ENCODE measurements at regions not wholly inside any gene's neighbourhood (a gene's known extent, or its start where the extent isn't known, plus 50 kb on each side); places are given as distances from the start of the nearest gene placed in this dataset.
A peak's percentile ranks its signal among the peaks of the same experiment; 100 is the strongest.
"Not testable (repeated sequence)": the region's sequence is repeated elsewhere in the genome, so short reads cannot be mapped to it uniquely, and the experiment has no call there.

DNA sequence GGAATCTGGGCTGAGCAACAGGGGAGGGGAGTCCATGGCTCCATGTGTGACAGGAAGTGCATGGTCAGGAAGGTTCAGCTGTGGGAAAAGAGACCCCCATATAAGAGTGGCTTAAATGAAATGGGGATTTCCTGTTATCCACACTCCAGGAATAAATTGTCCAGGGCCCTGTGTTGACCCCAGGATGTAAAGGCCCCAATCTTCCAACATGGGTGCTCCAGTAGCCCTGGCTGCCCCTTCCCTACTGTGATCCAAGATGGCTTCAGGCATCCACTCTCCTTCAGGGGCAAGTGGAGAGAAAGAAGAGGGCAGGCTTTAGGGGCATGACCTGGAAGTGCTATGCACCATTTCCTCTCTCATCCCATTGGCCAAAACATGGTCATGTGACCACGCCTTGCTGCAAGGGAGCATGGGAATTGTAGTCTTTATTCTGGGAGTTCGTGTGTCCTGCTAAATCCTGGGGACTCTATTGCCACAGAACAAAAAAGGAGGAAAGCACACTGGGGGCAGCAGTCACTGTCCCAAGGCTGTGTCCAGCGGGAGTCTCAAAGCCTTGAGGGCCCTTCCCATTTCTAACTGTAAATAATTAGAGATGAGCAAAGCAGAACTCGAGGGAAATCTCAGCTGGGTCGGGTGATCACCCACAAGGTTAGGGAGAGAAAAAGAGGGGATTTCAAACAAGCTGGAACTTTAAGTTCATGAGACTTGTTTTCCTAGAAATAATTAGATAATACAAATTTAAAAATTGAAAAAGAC lies 289.2 kb downstream of the ADGRD1 start:
- H3K27me3 ChIP-seq (ENCODE audit: insufficient read depth, low read depth, low read length), result no peaks in the 10 kb centered on the region
- no peaks in the 10 kb centered on the region for H3F3A ChIP-seq (ENCODE audit: insufficient read depth, low read length, poor library complexity, severe bottlenecking)
- peak overlapping the region; percentile 5 for H3K4me2 ChIP-seq (ENCODE audit: low read length)
- peak overlapping the region; percentile 50 for H3K27ac ChIP-seq (ENCODE audit: low read length)
- H4K20me1 ChIP-seq (ENCODE audit: insufficient read depth), result no peaks in the 10 kb centered on the region
- H3K9ac ChIP-seq (ENCODE audit: low read length), result peak overlapping the region; percentile 40
- no peaks in the 10 kb centered on the region for H3K79me2 ChIP-seq (replicated peaks; ENCODE audit: insufficient read depth, low read length)
- H3K4me3 ChIP-seq (ENCODE audit: low read length), result peak overlapping the region; percentile 49
- TF ChIP-seq EP300 (conservative IDR thresholded peaks at IDR 0.05; ENCODE audit: poor library complexity, severe bottlenecking) (peak; percentile 41), POLR2AphosphoS5 (IDR thresholded peaks at IDR 0.05) (peak; percentile 70), SMC3 (conservative IDR thresholded peaks at IDR 0.05; ENCODE audit: poor library complexity) (peak; percentile 18), TAF1 (IDR thresholded peaks at IDR 0.05; ENCODE audit: low read depth) (no peak)
- no peaks in the 10 kb centered on the region for H3K9me2 ChIP-seq (ENCODE audit: insufficient read depth, low read length)
- H3K36me3 ChIP-seq (ENCODE audit: insufficient read depth, low read length), result no peaks in the 10 kb centered on the region
- peak overlapping the region; percentile 66 for H2AFZ ChIP-seq (ENCODE audit: low read depth, low read length)
- H3K9me3 ChIP-seq (ENCODE audit: low read length), result no peaks in the 10 kb centered on the region

DNA sequence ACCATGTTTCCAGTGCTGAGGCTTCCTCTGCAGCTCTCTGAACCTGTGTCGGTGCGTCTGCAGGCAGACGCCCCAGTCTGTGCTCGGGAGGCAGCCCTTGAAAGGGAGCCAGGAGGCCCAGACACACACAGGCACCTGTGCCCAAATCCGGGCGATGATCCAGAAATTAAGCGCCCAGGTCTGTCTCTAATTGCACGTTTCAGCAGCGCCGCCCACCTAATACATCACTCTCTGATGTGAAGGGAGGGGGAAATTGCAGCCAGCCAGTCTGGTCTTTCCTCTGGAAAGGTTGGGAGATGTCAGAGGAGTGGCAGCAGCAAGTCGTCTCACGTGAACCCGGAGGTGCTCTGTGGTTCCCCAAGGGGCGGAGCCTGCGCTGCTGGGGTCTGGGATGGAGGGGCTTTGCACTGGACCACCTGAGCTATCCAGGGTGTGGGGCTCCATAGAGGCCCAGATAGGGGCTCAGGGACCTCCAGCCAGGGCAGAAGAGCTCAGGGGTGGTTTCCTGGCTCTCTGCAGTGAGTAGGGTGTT lies 290.5 kb downstream of the ADGRD1 start:
- not testable (repeated sequence) for H4K20me1 ChIP-seq (ENCODE audit: insufficient read depth); H3K36me3 ChIP-seq (ENCODE audit: insufficient read depth, low read length); H3K9ac ChIP-seq (ENCODE audit: low read length); H3K9me3 ChIP-seq (ENCODE audit: low read length); H3F3A ChIP-seq (ENCODE audit: insufficient read depth, low read length, poor library complexity, severe bottlenecking); H3K79me2 ChIP-seq (replicated peaks; ENCODE audit: insufficient read depth, low read length); H3K27ac ChIP-seq (ENCODE audit: low read length); H2AFZ ChIP-seq (ENCODE audit: low read depth, low read length); H3K27me3 ChIP-seq (ENCODE audit: insufficient read depth, low read depth, low read length); H3K4me3 ChIP-seq (ENCODE audit: low read length); H3K9me2 ChIP-seq (ENCODE audit: insufficient read depth, low read length); H3K4me2 ChIP-seq (ENCODE audit: low read length)

DNA sequence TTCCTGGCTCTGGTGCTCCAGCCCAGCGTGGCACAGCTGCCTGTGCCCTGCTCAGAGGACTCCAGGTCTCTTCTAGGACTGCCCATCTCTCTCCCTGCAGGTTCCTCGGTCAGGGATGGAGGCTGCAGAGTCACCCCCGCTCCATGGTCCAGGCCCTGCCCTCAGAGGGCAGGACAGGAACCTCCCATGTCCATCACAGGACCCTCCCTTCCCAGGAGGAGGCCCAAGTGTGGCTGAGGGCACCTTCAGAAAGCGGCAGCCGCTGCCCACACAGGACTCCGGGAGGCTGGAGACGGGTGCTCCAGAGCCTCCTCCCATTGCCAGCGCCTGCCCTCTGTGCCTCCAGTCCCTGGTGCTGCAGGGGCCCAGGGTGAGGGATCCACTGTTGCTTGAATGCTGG lies 291.5 kb downstream of the ADGRD1 start:
- H3K9me3 ChIP-seq (ENCODE audit: low read length); H3K4me3 ChIP-seq (ENCODE audit: low read length); H3K9me2 ChIP-seq (ENCODE audit: insufficient read depth, low read length); H4K20me1 ChIP-seq (ENCODE audit: insufficient read depth); H3K36me3 ChIP-seq (ENCODE audit: insufficient read depth, low read length); H3K27me3 ChIP-seq (ENCODE audit: insufficient read depth, low read depth, low read length); H3F3A ChIP-seq (ENCODE audit: insufficient read depth, low read length, poor library complexity, severe bottlenecking); H2AFZ ChIP-seq (ENCODE audit: low read depth, low read length); H3K4me2 ChIP-seq (ENCODE audit: low read length); H3K79me2 ChIP-seq (replicated peaks; ENCODE audit: insufficient read depth, low read length); H3K27ac ChIP-seq (ENCODE audit: low read length); H3K9ac ChIP-seq (ENCODE audit: low read length): not testable (repeated sequence)

DNA sequence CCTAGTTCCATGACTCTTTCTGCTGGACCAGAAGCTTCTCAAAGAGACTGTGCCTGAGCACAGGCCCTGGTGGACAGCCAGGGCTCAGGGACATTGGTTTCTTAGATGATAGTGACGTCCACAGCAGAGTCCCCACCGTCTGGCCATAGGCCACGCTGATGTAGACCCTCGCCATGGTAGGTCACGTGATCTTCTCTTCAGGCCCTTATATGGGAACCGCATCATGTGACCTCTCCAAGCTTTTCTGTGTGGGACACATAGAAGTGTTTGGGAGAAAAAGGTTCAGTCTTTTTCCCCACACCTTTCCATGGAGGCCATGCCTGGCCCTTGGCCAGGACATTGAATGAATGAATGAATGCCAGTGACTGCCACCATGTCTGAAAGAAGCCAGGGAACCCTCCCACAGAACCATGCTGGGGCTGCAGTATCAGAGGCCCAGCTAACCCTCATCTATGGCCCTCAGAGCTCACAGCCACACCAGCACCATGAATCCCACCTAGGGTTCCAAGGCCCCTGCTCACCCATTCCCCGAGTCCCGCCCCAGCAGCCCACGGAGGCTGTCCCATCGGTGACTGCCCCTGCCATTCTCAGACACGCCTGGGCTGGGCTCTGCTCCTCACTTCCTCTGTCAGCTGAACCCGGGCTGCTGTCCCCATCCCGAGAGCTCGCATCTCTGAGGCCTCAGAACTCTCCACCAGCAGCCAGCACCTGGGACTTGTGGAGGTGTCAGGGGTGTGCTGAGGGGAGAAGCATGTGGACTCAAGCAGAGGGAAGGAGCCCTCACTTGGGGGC lies 292.1 kb downstream of the ADGRD1 start:
- Histone ChIP-seq H3K4me2 (ENCODE audit: low read length) (no peak overlapping the region), H3K9me2 (ENCODE audit: insufficient read depth, low read length) (no peaks in the 10 kb centered on the region), H3K36me3 (ENCODE audit: insufficient read depth, low read length) (no peaks in the 10 kb centered on the region), H3K9ac (ENCODE audit: low read length) (no peak overlapping the region), H3K4me3 (ENCODE audit: low read length) (no peak overlapping the region), H3F3A (ENCODE audit: insufficient read depth, low read length, poor library complexity, severe bottlenecking) (no peaks in the 10 kb centered on the region), H2AFZ (ENCODE audit: low read depth, low read length) (no peak overlapping the region), H3K9me3 (ENCODE audit: low read length) (no peaks in the 10 kb centered on the region), H3K79me2 (replicated peaks; ENCODE audit: insufficient read depth, low read length) (no peaks in the 10 kb centered on the region), H3K27ac (ENCODE audit: low read length) (no peak overlapping the region), H4K20me1 (ENCODE audit: insufficient read depth) (no peaks in the 10 kb centered on the region), H3K27me3 (ENCODE audit: insufficient read depth, low read depth, low read length) (no peaks in the 10 kb centered on the region)
- TF ChIP-seq CTCF (IDR thresholded peaks at IDR 0.05; ENCODE audit: poor library complexity, severe bottlenecking), result no peak
- TF ChIP-seq POLR2AphosphoS5 (IDR thresholded peaks at IDR 0.05), result no peak
- TF ChIP-seq, protein P1, sequence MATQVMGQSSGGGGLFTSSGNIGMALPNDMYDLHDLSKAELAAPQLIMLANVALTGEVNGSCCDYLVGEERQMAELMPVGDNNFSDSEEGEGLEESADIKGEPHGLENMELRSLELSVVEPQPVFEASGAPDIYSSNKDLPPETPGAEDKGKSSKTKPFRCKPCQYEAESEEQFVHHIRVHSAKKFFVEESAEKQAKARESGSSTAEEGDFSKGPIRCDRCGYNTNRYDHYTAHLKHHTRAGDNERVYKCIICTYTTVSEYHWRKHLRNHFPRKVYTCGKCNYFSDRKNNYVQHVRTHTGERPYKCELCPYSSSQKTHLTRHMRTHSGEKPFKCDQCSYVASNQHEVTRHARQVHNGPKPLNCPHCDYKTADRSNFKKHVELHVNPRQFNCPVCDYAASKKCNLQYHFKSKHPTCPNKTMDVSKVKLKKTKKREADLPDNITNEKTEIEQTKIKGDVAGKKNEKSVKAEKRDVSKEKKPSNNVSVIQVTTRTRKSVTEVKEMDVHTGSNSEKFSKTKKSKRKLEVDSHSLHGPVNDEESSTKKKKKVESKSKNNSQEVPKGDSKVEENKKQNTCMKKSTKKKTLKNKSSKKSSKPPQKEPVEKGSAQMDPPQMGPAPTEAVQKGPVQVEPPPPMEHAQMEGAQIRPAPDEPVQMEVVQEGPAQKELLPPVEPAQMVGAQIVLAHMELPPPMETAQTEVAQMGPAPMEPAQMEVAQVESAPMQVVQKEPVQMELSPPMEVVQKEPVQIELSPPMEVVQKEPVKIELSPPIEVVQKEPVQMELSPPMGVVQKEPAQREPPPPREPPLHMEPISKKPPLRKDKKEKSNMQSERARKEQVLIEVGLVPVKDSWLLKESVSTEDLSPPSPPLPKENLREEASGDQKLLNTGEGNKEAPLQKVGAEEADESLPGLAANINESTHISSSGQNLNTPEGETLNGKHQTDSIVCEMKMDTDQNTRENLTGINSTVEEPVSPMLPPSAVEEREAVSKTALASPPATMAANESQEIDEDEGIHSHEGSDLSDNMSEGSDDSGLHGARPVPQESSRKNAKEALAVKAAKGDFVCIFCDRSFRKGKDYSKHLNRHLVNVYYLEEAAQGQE (IDR thresholded peaks at IDR 0.05; ENCODE audit: borderline replicate concordance), result no peak
- no peak for TF ChIP-seq EP300 (conservative IDR thresholded peaks at IDR 0.05; ENCODE audit: poor library complexity, severe bottlenecking)
- no peak for TF ChIP-seq RAD21 (conservative IDR thresholded peaks at IDR 0.05)
- TF ChIP-seq EZH2 (IDR thresholded peaks at IDR 0.05; ENCODE audit: borderline replicate concordance, insufficient read depth, low read length, poor library complexity, severe bottlenecking), result no peak
- TF ChIP-seq MXI1 (conservative IDR thresholded peaks at IDR 0.05; ENCODE audit: poor library complexity, severe bottlenecking), result no peak
- no peak for TF ChIP-seq TAF1 (IDR thresholded peaks at IDR 0.05; ENCODE audit: low read depth)
- no peak for TF ChIP-seq SMC3 (conservative IDR thresholded peaks at IDR 0.05; ENCODE audit: poor library complexity)

All from neural cell (in vitro differentiated cells).